NCI-H2196 (cell line): ENCODE measurements at regions not wholly inside any gene's neighbourhood (a gene's known extent, or its start where the extent isn't known, plus 50 kb on each side); places are given as distances from the start of the nearest gene placed in this dataset.
"Not testable (repeated sequence)": the region's sequence is repeated elsewhere in the genome, so short reads cannot be mapped to it uniquely, and the experiment has no call there.

Source experiments
- DNase-seq: peaks from one replicate; lab custom pipeline; 2025; ENCODE audit not compliant: unreplicated experiment; lab: John Stamatoyannopoulos, UW

- DNase-seq, result no peak
Observed at GRCh38 chr5:147075187-147075586, 159.6 kb upstream of the STK32A start.

- no peak for DNase-seq
Observed at GRCh38 chr5:147080391-147080790, 154.4 kb upstream of the STK32A start.

GRCh38 chr5:147081311-147081764 is 153.5 kb upstream of the STK32A start:
- DNase-seq, result no peak

- no peak for DNase-seq
Observed at GRCh38 chr5:147084702-147085101, 150.1 kb upstream of the STK32A start.

GRCh38 chr5:147085409-147085808 is 149.4 kb upstream of the STK32A start:
- DNase-seq, result no peak

GRCh38 chr5:147092044-147092443 is 142.8 kb upstream of the STK32A start:
- no peak for DNase-seq

GRCh38 chr5:147093138-147093537 is 141.7 kb upstream of the STK32A start:
- DNase-seq, result no peak

GRCh38 chr5:147095740-147096139 is 139.1 kb upstream of the STK32A start:
- DNase-seq, result no peak

- peak; percentile 19 for DNase-seq
Observed at GRCh38 chr5:147098233-147098790, 136.5 kb upstream of the STK32A start.

GRCh38 chr5:147101659-147102369 is 133.0 kb upstream of the STK32A start:
- DNase-seq, result no peak

GRCh38 chr5:147112899-147113298 is 121.9 kb upstream of the STK32A start:
- no peak for DNase-seq

- no peak for DNase-seq
Observed at GRCh38 chr5:147113967-147114366, 120.9 kb upstream of the STK32A start.

GRCh38 chr5:147139759-147140158 is 95.1 kb upstream of the STK32A start:
- DNase-seq, result not testable (repeated sequence)

GRCh38 chr5:147140558-147140957 is 94.3 kb upstream of the STK32A start:
- no peak for DNase-seq

GRCh38 chr5:147141580-147141979 is 93.2 kb upstream of the STK32A start:
- DNase-seq, result not testable (repeated sequence)

GRCh38 chr5:147143215-147143614 is 91.6 kb upstream of the STK32A start:
- DNase-seq, result no peak

GRCh38 chr5:147145328-147145727 is 89.5 kb upstream of the STK32A start:
- no peak for DNase-seq

GRCh38 chr5:147148715-147149114 is 86.1 kb upstream of the STK32A start:
- no peak for DNase-seq

- DNase-seq, result no peak
Observed at GRCh38 chr5:147152086-147152485, 82.7 kb upstream of the STK32A start.

- no peak for DNase-seq
Observed at GRCh38 chr5:147154809-147155208, 80.0 kb upstream of the STK32A start.

GRCh38 chr5:147156012-147156411 is 78.8 kb upstream of the STK32A start:
- DNase-seq, result no peak

- DNase-seq, result no peak
Observed at GRCh38 chr5:147160902-147161700, 73.7 kb upstream of the STK32A start.
